ENCODE measurements at regions not wholly inside any gene's neighbourhood (a gene's known extent, or its start where the extent isn't known, plus 50 kb on each side); places are given as distances from the start of the nearest gene placed in this dataset.
"Not testable (repeated sequence)": the region's sequence is repeated elsewhere in the genome, so short reads cannot be mapped to it uniquely, and the experiment has no call there.

DNA sequence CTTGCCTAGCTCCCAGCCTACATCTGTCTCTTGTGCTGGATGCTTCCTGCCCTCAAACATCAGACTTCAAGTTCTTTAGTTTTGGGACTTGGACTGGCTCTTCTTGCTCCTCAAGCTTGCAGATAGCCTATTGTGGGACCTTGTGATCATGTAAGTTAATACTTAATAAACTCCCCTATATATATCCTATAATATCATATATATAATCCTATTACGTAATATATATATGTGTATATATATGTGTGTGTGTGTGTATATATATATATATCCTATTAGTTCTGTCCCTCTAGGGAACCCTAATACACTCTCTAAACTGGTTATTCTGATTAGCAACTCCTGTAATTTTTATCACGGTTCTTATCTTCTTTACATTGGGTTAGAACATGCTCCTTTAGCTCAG is 274.9 kb upstream of the USP25 start:
- H3K9ac ChIP-seq (ENCODE audit: insufficient read depth, low read length, poor library complexity, severe bottlenecking); H3K9me3 ChIP-seq (replicated peaks in 1 of 2; ENCODE audit: control insufficient read depth in 1 of 2, insufficient read depth in 1 of 2, low read length in 2 of 2); H2AFZ ChIP-seq (ENCODE audit: insufficient read depth, low read depth, low read length, poor library complexity, severe bottlenecking); H3K4me3 ChIP-seq (replicated peaks in 1 of 3; ENCODE audit: low read depth in 2 of 3, low read length in 3 of 3); H3K27me3 Mint-ChIP-seq (ENCODE audit: low read depth in 3 of 3); H3K36me3 ChIP-seq (replicated peaks in 1 of 2; ENCODE audit: control insufficient read depth in 1 of 2, insufficient read depth in 2 of 2, low read length in 2 of 2); H3K4me1 Mint-ChIP-seq; H3K36me3 Mint-ChIP-seq; H3K9me3 Mint-ChIP-seq; H3K4me3 Mint-ChIP-seq; intact Hi-C loops (cut with micrococcal nuclease); H3K79me2 ChIP-seq (ENCODE audit: insufficient read depth, low read length); H3K27me3 ChIP-seq (ENCODE audit: control insufficient read depth in 2 of 2, insufficient read depth in 2 of 2, low read length in 2 of 2); H3K27ac ChIP-seq (ENCODE audit: low read depth in 1 of 2, low read length in 2 of 2); H4K20me1 ChIP-seq (ENCODE audit: insufficient read depth, low read length); H3K4me2 ChIP-seq (replicated peaks; ENCODE audit: extremely low read depth, low read length, poor library complexity, severe bottlenecking); H3K4me1 ChIP-seq (ENCODE audit: control insufficient read depth in 1 of 2, insufficient read depth in 2 of 2, low read length in 2 of 2); DNase-seq; H3K27ac Mint-ChIP-seq: not testable (repeated sequence)
- WGBS (ENCODE audit: insufficient coverage), result no CpG with 5 or more reads among the region's 2 CpGs

DNA sequence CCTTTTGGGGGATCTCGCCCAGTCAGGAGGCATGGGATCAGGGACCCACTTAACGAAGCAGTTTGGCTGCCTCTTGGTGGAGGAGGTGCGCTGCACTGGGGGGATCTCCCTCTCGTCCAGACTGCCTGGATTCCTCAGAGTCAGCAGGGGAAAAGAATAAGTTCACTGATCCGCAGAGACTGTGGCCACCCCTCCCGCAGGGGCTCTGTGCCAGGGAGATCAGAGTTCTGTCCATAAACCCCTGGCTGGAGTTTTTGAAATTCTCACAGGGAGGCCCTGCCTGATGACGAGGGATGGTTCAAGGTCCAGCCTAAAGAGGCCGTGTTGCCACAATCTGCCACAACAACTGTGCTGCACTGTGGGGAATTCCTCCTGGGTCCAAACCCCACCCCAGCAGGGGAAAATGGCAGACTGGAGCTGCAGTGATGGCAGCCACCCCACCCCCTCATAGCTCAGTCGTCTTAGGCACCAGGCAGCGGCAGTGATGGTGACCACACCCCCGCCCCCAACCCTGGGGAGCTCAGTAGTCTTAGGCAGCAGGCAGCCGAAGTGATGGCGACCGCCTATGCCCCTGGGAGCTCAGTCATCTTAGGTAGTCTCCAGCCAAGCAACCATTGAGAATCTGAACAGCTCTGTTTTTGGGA is 273.8 kb upstream of the USP25 start:
- no peaks in the 10 kb centered on the region for H3K9me3 ChIP-seq (replicated peaks in 1 of 2; ENCODE audit: control insufficient read depth in 1 of 2, insufficient read depth in 1 of 2, low read length in 2 of 2)
- Mint-ChIP-seq H3K4me3 (no peak overlapping the region), H3K27ac (no peak overlapping the region), H3K27me3 (ENCODE audit: low read depth in 3 of 3) (no peaks in the 10 kb centered on the region), H3K4me1 (no peaks in the 10 kb centered on the region), H3K36me3 (no peaks in the 10 kb centered on the region), H3K9me3 (peaks cover 0 to 5% (median 0%) of the 10 kb centered on the region in 7 donors)
- H3K27me3 ChIP-seq (ENCODE audit: control insufficient read depth in 2 of 2, insufficient read depth in 2 of 2, low read length in 2 of 2), result no peaks in the 10 kb centered on the region
- no peak overlapping the region for H2AFZ ChIP-seq (ENCODE audit: insufficient read depth, low read depth, low read length, poor library complexity, severe bottlenecking)
- no peaks in the 10 kb centered on the region for H3K4me1 ChIP-seq (ENCODE audit: control insufficient read depth in 1 of 2, insufficient read depth in 2 of 2, low read length in 2 of 2)
- 98% methylated on average over 13 of the region's 14 CpGs for WGBS (ENCODE audit: insufficient coverage)
- TF ChIP-seq, protein P1, sequence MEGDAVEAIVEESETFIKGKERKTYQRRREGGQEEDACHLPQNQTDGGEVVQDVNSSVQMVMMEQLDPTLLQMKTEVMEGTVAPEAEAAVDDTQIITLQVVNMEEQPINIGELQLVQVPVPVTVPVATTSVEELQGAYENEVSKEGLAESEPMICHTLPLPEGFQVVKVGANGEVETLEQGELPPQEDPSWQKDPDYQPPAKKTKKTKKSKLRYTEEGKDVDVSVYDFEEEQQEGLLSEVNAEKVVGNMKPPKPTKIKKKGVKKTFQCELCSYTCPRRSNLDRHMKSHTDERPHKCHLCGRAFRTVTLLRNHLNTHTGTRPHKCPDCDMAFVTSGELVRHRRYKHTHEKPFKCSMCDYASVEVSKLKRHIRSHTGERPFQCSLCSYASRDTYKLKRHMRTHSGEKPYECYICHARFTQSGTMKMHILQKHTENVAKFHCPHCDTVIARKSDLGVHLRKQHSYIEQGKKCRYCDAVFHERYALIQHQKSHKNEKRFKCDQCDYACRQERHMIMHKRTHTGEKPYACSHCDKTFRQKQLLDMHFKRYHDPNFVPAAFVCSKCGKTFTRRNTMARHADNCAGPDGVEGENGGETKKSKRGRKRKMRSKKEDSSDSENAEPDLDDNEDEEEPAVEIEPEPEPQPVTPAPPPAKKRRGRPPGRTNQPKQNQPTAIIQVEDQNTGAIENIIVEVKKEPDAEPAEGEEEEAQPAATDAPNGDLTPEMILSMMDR (IDR thresholded peaks at IDR 0.05), result no peak
- DNase-seq, result no peak
- H3K36me3 ChIP-seq (replicated peaks in 1 of 2; ENCODE audit: control insufficient read depth in 1 of 2, insufficient read depth in 2 of 2, low read length in 2 of 2), result no peaks in the 10 kb centered on the region
- intact Hi-C loops (cut with micrococcal nuclease), result no loop called here
- no peaks in the 10 kb centered on the region for H3K79me2 ChIP-seq (ENCODE audit: insufficient read depth, low read length)
- no peak overlapping the region for H3K4me2 ChIP-seq (replicated peaks; ENCODE audit: extremely low read depth, low read length, poor library complexity, severe bottlenecking)
- H3K4me3 ChIP-seq (replicated peaks in 1 of 3; ENCODE audit: low read depth in 2 of 3, low read length in 3 of 3), result no peak overlapping the region
- H4K20me1 ChIP-seq (ENCODE audit: insufficient read depth, low read length), result no peaks in the 10 kb centered on the region
- H3K27ac ChIP-seq (ENCODE audit: low read depth in 1 of 2, low read length in 2 of 2), result no peak overlapping the region
- H3K9ac ChIP-seq (ENCODE audit: insufficient read depth, low read length, poor library complexity, severe bottlenecking), result no peak overlapping the region

Measured in CD14-positive monocyte (primary cell).